Thyroid gland (tissue), 4 donors: ENCODE measurements at regions not wholly inside any gene's neighbourhood (a gene's known extent, or its start where the extent isn't known, plus 50 kb on each side); places are given as distances from the start of the nearest gene placed in this dataset.

Experiments used
- DNase-seq, 2 donors: peaks; one replicate each; pipeline ENCODE4 v3.0.0-alpha.2; 2019
- H3K27ac ChIP-seq, 3 donors: fragments of 200-600 bp; sonication (generic); 1 replicate in 2 of 3; 2 replicates in 1 of 3; pipeline ENCODE4 v1.5.1; 2016 to 2019; ENCODE audit warnings: mild to moderate bottlenecking in 1 of 3, moderate library complexity in 1 of 3
- H3K27me3 ChIP-seq: fragments of 200-600 bp; sonication (generic); one replicate; pipeline ENCODE4 v1.5.1; 2019
- H3K36me3 ChIP-seq, 2 donors: fragments of 200-600 bp; sonication (generic); one replicate each; pipeline ENCODE4 v1.5.1; 2016 to 2019
- H3K4me1 ChIP-seq, 2 donors: fragments of 200-600 bp; sonication (generic); one replicate each; pipeline ENCODE4 v1.5.1; 2017 to 2019
- H3K4me3 ChIP-seq, 3 donors: fragments of 200-600 bp; sonication (generic); replicated peaks in 1 of 3; 1 replicate in 2 of 3; 2 replicates in 1 of 3; pipeline ENCODE4 v1.5.1; 2016; ENCODE audit warnings: mild to moderate bottlenecking in 1 of 3
- H3K9me3 ChIP-seq: fragments of 200-600 bp; sonication (generic); one replicate; pipeline ENCODE4 v1.5.1; 2017
- POLR2A ChIP-seq, 2 donors: fragments of 450-650 bp; IDR thresholded peaks; one replicate each; pipeline ENCODE4 v1.6.1; 2017; ENCODE audit warnings: antibody characterized with exemption in 2 of 2, mild to moderate bottlenecking in 2 of 2, moderate library complexity in 1 of 2
- WGBS, 2 donors: methylation state at CpG; one replicate each; pipeline ENCODE4 v1.1.5; 2017; 5-methylcytosine and 5-hydroxymethylcytosine counted together
- intact Hi-C: fragments of 100-400 bp; cut with DNase I; formaldehyde crosslinking; loops from one replicate; pipeline ENCODE4 v1.15.1; 2023
- TF ChIP-seq, protein P1 (sequence below), 6 experiments: fragments of 200-600 bp in 3 of 6; fragments of 450-650 bp in 3 of 6; sonication (generic) in 3 of 6; IDR thresholded peaks; one replicate each; pipeline ENCODE4 v1.5.1; 2016 to 2019; ENCODE audit warnings: antibody characterized with exemption in 6 of 6, mild to moderate bottlenecking in 2 of 6, inconsistent platforms in 1 of 6, moderate library complexity in 1 of 6

DNA sequence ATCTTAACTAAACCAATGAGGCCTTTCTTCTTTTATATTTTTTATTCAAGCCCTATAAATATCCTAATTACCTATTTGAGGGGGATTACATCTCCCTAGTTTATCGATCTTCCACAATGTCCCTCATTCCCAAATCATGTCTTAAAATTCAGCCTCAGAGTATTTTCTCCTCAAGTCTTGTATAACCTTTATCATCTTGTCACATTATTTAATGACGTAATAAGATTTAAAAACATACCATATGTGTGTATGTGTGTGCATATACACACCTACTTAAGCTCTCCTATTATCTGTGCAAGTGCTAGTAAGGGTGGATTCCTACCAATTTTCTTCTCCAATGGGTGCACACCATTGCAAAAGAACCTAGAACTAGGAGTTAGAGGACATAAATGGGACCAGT, 421.1 kb downstream of the FIGN start:
- no peaks in the 10 kb centered on the region for H3K27me3 ChIP-seq
- no peak overlapping the region for H3K27ac ChIP-seq
- WGBS, 2 donors: 94% methylated on average over 2 of the region's 2 CpGs
- H3K36me3 ChIP-seq: no peaks in the 10 kb centered on the region
- TF ChIP-seq, protein P1, sequence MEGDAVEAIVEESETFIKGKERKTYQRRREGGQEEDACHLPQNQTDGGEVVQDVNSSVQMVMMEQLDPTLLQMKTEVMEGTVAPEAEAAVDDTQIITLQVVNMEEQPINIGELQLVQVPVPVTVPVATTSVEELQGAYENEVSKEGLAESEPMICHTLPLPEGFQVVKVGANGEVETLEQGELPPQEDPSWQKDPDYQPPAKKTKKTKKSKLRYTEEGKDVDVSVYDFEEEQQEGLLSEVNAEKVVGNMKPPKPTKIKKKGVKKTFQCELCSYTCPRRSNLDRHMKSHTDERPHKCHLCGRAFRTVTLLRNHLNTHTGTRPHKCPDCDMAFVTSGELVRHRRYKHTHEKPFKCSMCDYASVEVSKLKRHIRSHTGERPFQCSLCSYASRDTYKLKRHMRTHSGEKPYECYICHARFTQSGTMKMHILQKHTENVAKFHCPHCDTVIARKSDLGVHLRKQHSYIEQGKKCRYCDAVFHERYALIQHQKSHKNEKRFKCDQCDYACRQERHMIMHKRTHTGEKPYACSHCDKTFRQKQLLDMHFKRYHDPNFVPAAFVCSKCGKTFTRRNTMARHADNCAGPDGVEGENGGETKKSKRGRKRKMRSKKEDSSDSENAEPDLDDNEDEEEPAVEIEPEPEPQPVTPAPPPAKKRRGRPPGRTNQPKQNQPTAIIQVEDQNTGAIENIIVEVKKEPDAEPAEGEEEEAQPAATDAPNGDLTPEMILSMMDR (IDR thresholded peaks at IDR 0.05): no peak
- TF ChIP-seq POLR2A (IDR thresholded peaks at IDR 0.05): no peak
- no peak overlapping the region for H3K4me3 ChIP-seq
- DNase-seq: no peak
- no peaks in the 10 kb centered on the region for H3K9me3 ChIP-seq
- no peaks in the 10 kb centered on the region for H3K4me1 ChIP-seq
- intact Hi-C loops: no loop called here

GRCh38 chr2:163312713-163313112, 423.1 kb downstream of the FIGN start:
- no peaks in the 10 kb centered on the region for H3K36me3 ChIP-seq
- no peak overlapping the region for H3K4me3 ChIP-seq
- no peak for TF ChIP-seq POLR2A (IDR thresholded peaks at IDR 0.05)
- no peaks in the 10 kb centered on the region for H3K4me1 ChIP-seq
- intact Hi-C loops: no loop called here
- no peak overlapping the region for H3K27ac ChIP-seq
- H3K9me3 ChIP-seq: no peaks in the 10 kb centered on the region
- H3K27me3 ChIP-seq: no peaks in the 10 kb centered on the region
- no peak for DNase-seq
- WGBS, 2 donors: 68 to 74% methylated on average over 1 of the region's 1 CpG

DNA sequence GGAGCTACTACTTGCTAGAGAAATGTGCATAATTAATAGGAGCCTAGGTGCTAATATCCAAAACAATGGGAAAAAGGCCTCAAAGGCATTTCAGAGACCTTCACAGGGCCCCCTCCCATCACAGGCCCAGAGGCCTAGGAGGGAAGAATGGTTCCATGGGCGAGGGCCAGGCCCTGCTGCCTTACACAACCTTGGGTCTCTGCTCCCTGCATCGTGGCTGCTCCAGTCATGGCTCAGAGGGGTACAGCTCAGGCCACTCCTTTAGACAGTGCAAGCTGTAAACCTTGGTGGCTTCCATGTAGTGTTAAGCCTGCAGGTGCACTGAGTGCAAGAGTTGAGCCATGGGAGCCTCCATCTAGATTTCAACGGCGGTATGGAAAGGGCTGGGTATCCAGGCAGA, 429.2 kb downstream of the FIGN start:
- WGBS, 2 donors: 79 to 89% methylated on average over 2 to 4 of the region's 4 CpGs
- Histone ChIP-seq H3K27ac (no peak overlapping the region), H3K27me3 (no peaks in the 10 kb centered on the region), H3K36me3 (no peaks in the 10 kb centered on the region), H3K9me3 (no peaks in the 10 kb centered on the region), H3K4me3 (no peak overlapping the region), H3K4me1 (no peaks in the 10 kb centered on the region)
- intact Hi-C loops: no loop called here
- DNase-seq: no peak
- TF ChIP-seq, protein P1 (IDR thresholded peaks at IDR 0.05): no peak
- no peak for TF ChIP-seq POLR2A (IDR thresholded peaks at IDR 0.05)

GRCh38 chr2:163302141-163302540, 433.7 kb downstream of the FIGN start:
- Histone ChIP-seq H3K9me3 (no peaks in the 10 kb centered on the region), H3K36me3 (no peaks in the 10 kb centered on the region), H3K27me3 (no peaks in the 10 kb centered on the region), H3K4me1 (no peaks in the 10 kb centered on the region), H3K4me3 (no peak overlapping the region), H3K27ac (no peak overlapping the region)
- WGBS, 2 donors: 92 to 98% methylated on average over 1 of the region's 1 CpG
- no peak for TF ChIP-seq POLR2A (IDR thresholded peaks at IDR 0.05)
- TF ChIP-seq, protein P1 (IDR thresholded peaks at IDR 0.05): no peak
- intact Hi-C loops: no loop called here
- DNase-seq: no peak

GRCh38 chr2:163291790-163292189, 444.0 kb downstream of the FIGN start:
- Histone ChIP-seq H3K27me3 (no peaks in the 10 kb centered on the region), H3K27ac (no peak overlapping the region), H3K4me1 (no peaks in the 10 kb centered on the region), H3K9me3 (no peaks in the 10 kb centered on the region), H3K4me3 (no peak overlapping the region), H3K36me3 (no peaks in the 10 kb centered on the region)
- 92% methylated on average over 6 of the region's 6 CpGs for WGBS, 2 donors
- no peak for DNase-seq
- TF ChIP-seq, protein P1 (IDR thresholded peaks at IDR 0.05): no peak
- no peak for TF ChIP-seq POLR2A (IDR thresholded peaks at IDR 0.05)
- intact Hi-C loops: no loop called here

DNA sequence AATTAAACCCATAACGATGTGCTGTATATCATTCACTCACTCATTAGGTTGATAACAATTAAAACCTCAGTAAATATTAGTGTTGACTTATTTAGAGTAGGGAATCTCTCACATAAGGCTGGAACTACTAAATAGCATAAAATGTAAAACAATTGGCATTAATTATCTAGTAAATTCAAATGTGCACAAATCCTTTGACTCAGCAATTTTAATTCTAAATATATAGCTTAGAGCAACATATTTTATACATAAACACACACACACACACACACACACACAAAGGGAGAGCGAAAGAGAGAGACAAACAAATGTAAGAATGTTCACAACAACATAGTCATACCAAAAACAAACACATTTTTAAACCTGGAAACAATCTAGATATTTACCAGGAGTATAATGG, 443.1 kb upstream of the KCNH7 start:
- no peaks in the 10 kb centered on the region for H3K36me3 ChIP-seq
- no peak overlapping the region for H3K27ac ChIP-seq
- TF ChIP-seq, protein P1 (IDR thresholded peaks at IDR 0.05): no peak
- TF ChIP-seq POLR2A (IDR thresholded peaks at IDR 0.05): no peak
- 80 to 93% methylated on average over 2 of the region's 2 CpGs for WGBS, 2 donors
- no peaks in the 10 kb centered on the region for H3K9me3 ChIP-seq
- no peaks in the 10 kb centered on the region for H3K4me1 ChIP-seq
- H3K4me3 ChIP-seq: no peak overlapping the region
- no peaks in the 10 kb centered on the region for H3K27me3 ChIP-seq
- intact Hi-C loops: no loop called here
- no peak for DNase-seq
